ENCODE measurements at regions not wholly inside any gene's neighbourhood (a gene's known extent, or its start where the extent isn't known, plus 50 kb on each side); places are given as distances from the start of the nearest gene placed in this dataset.

DNA sequence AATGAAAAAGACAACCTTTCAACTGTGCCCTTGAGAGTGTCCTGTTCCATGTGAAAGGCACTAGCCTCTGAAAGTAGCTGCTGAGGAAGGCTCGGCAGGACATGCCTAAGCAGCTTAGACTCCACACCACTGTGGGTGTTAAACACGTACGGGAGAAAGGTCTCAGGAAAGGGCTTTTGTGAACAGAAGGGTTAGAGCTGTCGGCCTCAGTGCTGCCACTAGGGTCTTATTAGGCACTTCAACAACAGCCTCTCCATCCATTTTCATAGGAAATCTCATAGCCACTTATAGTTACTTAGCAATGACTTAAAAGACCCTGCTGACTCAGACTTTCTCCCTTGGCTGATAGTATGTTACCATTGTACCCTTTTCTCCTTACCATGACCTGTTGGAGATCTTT is 662.8 kb downstream of the TBC1D32 start:
- TF ChIP-seq, protein P1, sequence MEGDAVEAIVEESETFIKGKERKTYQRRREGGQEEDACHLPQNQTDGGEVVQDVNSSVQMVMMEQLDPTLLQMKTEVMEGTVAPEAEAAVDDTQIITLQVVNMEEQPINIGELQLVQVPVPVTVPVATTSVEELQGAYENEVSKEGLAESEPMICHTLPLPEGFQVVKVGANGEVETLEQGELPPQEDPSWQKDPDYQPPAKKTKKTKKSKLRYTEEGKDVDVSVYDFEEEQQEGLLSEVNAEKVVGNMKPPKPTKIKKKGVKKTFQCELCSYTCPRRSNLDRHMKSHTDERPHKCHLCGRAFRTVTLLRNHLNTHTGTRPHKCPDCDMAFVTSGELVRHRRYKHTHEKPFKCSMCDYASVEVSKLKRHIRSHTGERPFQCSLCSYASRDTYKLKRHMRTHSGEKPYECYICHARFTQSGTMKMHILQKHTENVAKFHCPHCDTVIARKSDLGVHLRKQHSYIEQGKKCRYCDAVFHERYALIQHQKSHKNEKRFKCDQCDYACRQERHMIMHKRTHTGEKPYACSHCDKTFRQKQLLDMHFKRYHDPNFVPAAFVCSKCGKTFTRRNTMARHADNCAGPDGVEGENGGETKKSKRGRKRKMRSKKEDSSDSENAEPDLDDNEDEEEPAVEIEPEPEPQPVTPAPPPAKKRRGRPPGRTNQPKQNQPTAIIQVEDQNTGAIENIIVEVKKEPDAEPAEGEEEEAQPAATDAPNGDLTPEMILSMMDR (IDR thresholded peaks at IDR 0.05; ENCODE audit: extremely low read depth, insufficient read depth, missing control alignments) = no peak
- DNase-seq (ENCODE audit: low spot score) = no peak
- in situ Hi-C loops (cut with MboI; ENCODE audit: low pct_unique_long_range_greater_than_20kb, low sequenced_read_pairs, unreplicated experiment) = no loop called here

DNA sequence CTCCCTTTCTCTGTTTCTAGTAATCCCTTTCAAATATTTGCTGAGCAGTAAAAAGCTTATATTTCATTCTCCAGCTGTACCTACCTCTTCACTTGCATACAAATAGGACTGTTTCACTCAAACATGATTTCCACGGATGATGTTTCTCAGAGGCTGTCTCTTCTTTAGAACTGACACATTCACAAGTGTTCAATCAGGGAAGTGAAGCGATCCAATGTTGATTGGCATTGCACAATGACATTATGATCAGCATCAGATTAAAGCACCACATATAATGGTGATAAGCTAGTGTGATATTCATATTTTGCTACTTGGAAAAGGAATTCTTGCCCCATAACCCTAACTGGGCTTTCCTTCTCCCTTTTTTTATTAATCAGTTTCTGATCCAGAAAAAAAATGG is 681.8 kb downstream of the TBC1D32 start:
- TF ChIP-seq, protein P1 (IDR thresholded peaks at IDR 0.05; ENCODE audit: extremely low read depth, insufficient read depth, missing control alignments) = no peak
- in situ Hi-C loops (cut with MboI; ENCODE audit: low pct_unique_long_range_greater_than_20kb, low sequenced_read_pairs, unreplicated experiment) = no loop called here
- no peak for DNase-seq (ENCODE audit: low spot score)

DNA sequence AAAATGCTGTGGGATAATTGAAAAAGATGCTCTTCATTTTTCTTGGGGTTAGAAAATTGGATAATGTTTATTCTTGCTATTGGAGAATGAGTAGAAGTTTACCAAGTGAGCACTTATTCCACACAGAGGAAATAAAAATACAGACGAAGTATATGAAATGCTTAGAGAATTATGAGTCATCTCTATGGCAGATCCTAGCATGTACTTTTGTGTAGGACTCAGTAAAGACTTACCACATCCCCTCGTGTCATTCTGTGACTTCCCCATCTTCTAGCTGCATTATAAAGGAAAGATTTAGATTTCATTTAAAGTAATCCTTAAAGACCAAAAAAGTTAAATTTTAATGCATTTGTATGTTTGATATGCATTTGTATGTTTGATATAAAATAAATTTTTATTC is 685.6 kb downstream of the TBC1D32 start:
- TF ChIP-seq, protein P1 (IDR thresholded peaks at IDR 0.05; ENCODE audit: extremely low read depth, insufficient read depth, missing control alignments) = no peak
- no peak for DNase-seq (ENCODE audit: low spot score)
- in situ Hi-C loops (cut with MboI; ENCODE audit: low pct_unique_long_range_greater_than_20kb, low sequenced_read_pairs, unreplicated experiment) = no loop called here

DNA sequence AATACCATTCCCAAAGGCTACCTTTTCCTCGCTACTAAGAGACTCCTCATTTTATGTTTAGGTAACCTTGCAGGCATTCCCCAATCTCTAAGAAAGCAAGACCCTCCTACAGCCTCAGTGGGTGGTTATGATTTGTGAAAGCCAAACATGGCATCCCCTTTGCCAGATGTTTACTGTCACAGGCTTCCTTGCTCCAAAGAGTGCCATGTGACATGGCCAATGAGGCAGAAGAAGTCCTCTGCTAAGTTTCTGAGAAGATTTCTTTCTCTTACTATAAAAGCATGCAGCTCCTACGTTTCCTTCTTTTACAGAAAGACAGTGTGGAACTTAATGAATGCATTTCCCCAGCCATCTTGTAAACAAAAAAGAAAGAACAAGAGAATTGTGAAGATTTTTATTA is 688.2 kb downstream of the TBC1D32 start:
- DNase-seq (ENCODE audit: low spot score) = no peak
- in situ Hi-C loops (cut with MboI; ENCODE audit: low pct_unique_long_range_greater_than_20kb, low sequenced_read_pairs, unreplicated experiment) = no loop called here
- TF ChIP-seq, protein P1 (IDR thresholded peaks at IDR 0.05; ENCODE audit: extremely low read depth, insufficient read depth, missing control alignments) = no peak

DNA sequence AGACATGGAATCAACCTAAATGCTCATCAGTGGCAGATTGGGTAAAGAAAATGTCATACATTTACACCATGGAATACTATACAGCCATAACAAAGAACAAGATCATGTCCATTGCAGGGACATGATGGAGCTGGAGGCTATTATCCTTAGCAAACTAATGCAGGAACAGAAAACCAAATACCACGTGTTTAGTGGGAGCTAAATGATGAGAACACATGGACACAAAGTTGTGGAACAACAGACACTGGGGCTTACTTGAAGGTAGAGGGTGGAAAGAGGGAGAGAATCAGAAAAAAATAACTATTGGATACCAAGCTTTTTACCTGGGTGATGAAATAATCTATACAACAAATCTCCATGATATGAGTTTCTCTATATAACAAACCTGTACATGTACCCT is 701.3 kb downstream of the TBC1D32 start:
- DNase-seq (ENCODE audit: low spot score) = no peak
- in situ Hi-C loops (cut with MboI; ENCODE audit: low pct_unique_long_range_greater_than_20kb, low sequenced_read_pairs, unreplicated experiment) = no loop called here
- TF ChIP-seq, protein P1 (IDR thresholded peaks at IDR 0.05; ENCODE audit: extremely low read depth, insufficient read depth, missing control alignments) = no peak

DNA sequence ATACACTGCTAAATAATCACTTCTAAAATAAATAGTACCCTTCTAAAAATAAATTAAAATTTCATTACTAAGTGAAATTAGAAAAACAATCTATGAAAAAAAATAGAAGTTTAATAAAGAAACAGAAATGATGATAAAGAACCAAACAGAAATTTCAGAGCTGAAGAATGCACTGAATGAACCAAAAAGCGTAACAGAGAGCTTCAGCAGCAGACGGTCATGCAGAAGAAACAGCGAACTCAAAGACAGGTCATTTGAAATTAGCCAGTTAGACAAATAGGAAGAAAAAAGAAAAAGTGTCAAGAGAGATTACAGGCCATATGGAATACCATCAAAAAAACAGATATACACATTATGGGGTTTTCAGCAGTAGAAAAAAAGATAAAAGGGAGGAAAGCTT is 706.7 kb downstream of the TBC1D32 start:
- TF ChIP-seq, protein P1 (IDR thresholded peaks at IDR 0.05; ENCODE audit: extremely low read depth, insufficient read depth, missing control alignments) = no peak
- DNase-seq (ENCODE audit: low spot score) = no peak
- in situ Hi-C loops (cut with MboI; ENCODE audit: low pct_unique_long_range_greater_than_20kb, low sequenced_read_pairs, unreplicated experiment) = no loop called here

DNA sequence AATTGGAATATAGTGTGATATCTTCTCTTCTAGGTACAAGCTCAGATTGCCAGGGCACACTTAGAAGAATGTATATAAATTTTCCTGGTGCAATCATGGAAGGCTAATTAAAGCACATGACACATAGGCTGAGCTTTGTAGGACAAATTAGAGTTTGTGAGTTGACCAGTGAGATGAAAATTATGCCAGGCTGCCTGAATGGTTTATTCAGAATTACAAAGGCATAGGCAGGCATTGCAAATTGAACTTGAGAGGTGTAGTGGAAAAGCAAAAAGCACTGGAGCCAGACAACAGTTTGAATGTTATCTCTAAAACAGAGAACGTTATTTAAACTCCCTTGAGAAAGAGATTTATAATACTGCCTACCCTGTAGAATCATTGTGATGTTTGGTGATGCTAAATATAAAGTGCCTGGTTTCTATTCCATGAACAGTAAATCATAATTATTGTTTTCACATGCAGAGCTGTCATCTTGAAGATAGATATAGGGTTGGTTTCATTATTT is 712.1 kb downstream of the TBC1D32 start:
- in situ Hi-C loops (cut with MboI; ENCODE audit: low pct_unique_long_range_greater_than_20kb, low sequenced_read_pairs, unreplicated experiment) = no loop called here
- TF ChIP-seq, protein P1 (IDR thresholded peaks at IDR 0.05; ENCODE audit: extremely low read depth, insufficient read depth, missing control alignments) = no peak
- no peak for DNase-seq (ENCODE audit: low spot score)

Data from GM13977 (cell line).